Neuronal stem cell (in vitro differentiated cells): ENCODE measurements at regions not wholly inside any gene's neighbourhood (a gene's known extent, or its start where the extent isn't known, plus 50 kb on each side); places are given as distances from the start of the nearest gene placed in this dataset.

Experiments
- DNase-seq: peaks from one replicate; pipeline ENCODE4 v3.0.0-alpha.2; 2013; ENCODE audit warnings: low spot score
- H2AFZ ChIP-seq: one replicate; pipeline ENCODE4 v1.6.1; 2013; ENCODE audit warnings: mild to moderate bottlenecking, low read length, inconsistent platforms
- H2AK5ac ChIP-seq: 2 replicates; pipeline ENCODE4 v1.6.1; 2013; ENCODE audit warnings: low read depth, mild to moderate bottlenecking, inconsistent platforms, low read length, moderate library complexity, mixed read lengths
- H2BK120ac ChIP-seq: 2 replicates; pipeline ENCODE4 v1.6.1; 2013; ENCODE audit warnings: low read depth, mild to moderate bottlenecking, inconsistent platforms, low read length, moderate library complexity, mixed read lengths
- H2BK12ac ChIP-seq: one replicate; pipeline ENCODE4 v1.6.1; 2013; ENCODE audit warnings: low read length, inconsistent platforms
- H2BK15ac ChIP-seq: 2 replicates; pipeline ENCODE4 v1.6.1; 2013; ENCODE audit warnings: mild to moderate bottlenecking, low read length, inconsistent platforms, mixed read lengths
- H2BK5ac ChIP-seq: one replicate; pipeline ENCODE4 v1.6.1; 2013; ENCODE audit warnings: inconsistent platforms, mild to moderate bottlenecking, low read length, moderate library complexity
- H3K14ac ChIP-seq: one replicate; pipeline ENCODE4 v1.6.1; 2013; ENCODE audit warnings: low read length, inconsistent platforms
- H3K18ac ChIP-seq: 2 replicates; pipeline ENCODE4 v1.6.1; 2013; ENCODE audit warnings: low read length, inconsistent platforms
- H3K23ac ChIP-seq: 2 replicates; pipeline ENCODE4 v1.6.1; 2013; ENCODE audit warnings: low read depth, mild to moderate bottlenecking, mixed read lengths, low read length, inconsistent platforms; ENCODE audit not compliant: poor library complexity
- H3K27ac ChIP-seq: replicated peaks from 3 replicates; pipeline ENCODE4 v1.5.1; 2013; ENCODE audit warnings: low read length, inconsistent platforms
- H3K27me3 ChIP-seq, 3 experiments: 2 replicates each; pipeline ENCODE4 v1.6.1; 2013; ENCODE audit warnings: low read length in 3 of 3, mild to moderate bottlenecking in 2 of 3, inconsistent platforms in 1 of 3, low read depth in 1 of 3, mixed read lengths in 1 of 3, moderate library complexity in 1 of 3; ENCODE audit not compliant: control insufficient read depth in 3 of 3, insufficient read depth in 3 of 3
- H3K36me3 ChIP-seq, 2 donors: replicated peaks in 1 of 2; 2 replicates each; pipeline ENCODE4 v1.6.1; 2013; ENCODE audit warnings: low read length in 2 of 2; ENCODE audit not compliant: control insufficient read depth in 2 of 2, insufficient read depth in 2 of 2
- H3K4ac ChIP-seq: 2 replicates; pipeline ENCODE4 v1.6.1; 2013; ENCODE audit warnings: inconsistent platforms, mild to moderate bottlenecking, low read length, moderate library complexity
- H3K4me1 ChIP-seq, 2 donors: 1 replicate in 1 of 2; 2 replicates in 1 of 2; pipeline ENCODE4 v1.6.1; 2013; ENCODE audit warnings: low read length in 2 of 2, low read depth in 1 of 2; ENCODE audit not compliant: control insufficient read depth in 2 of 2, insufficient read depth in 1 of 2
- H3K4me2 ChIP-seq: one replicate; pipeline ENCODE4 v1.6.1; 2013; ENCODE audit warnings: mild to moderate bottlenecking, low read length, inconsistent platforms; ENCODE audit not compliant: insufficient read depth, poor library complexity, severe bottlenecking
- H3K4me3 ChIP-seq, 2 donors: 2 replicates each; pipeline ENCODE4 v1.5.1; 2013; ENCODE audit warnings: low read length in 2 of 2, mild to moderate bottlenecking in 2 of 2, inconsistent platforms in 1 of 2, moderate library complexity in 1 of 2
- H3K79me1 ChIP-seq: one replicate; pipeline ENCODE4 v1.6.1; 2013; ENCODE audit warnings: low read depth, mild to moderate bottlenecking, inconsistent platforms, low read length, moderate library complexity
- H3K9ac ChIP-seq: one replicate; pipeline ENCODE4 v1.6.1; 2013; ENCODE audit warnings: mild to moderate bottlenecking, low read depth, low read length, inconsistent platforms; ENCODE audit not compliant: poor library complexity
- H3K9me3 ChIP-seq, 2 donors: replicated peaks in 1 of 2; 2 replicates each; pipeline versions ENCODE3 to v1.6.1; 2013; ENCODE audit warnings: low read length in 2 of 2, mild to moderate bottlenecking in 2 of 2, inconsistent platforms in 1 of 2, low read depth in 1 of 2, mixed read lengths in 1 of 2, moderate library complexity in 1 of 2; ENCODE audit not compliant: control insufficient read depth in 2 of 2, insufficient read depth in 1 of 2
- H4K8ac ChIP-seq: one replicate; pipeline ENCODE4 v1.6.1; 2013; ENCODE audit warnings: low read depth, mild to moderate bottlenecking, inconsistent platforms, low read length, moderate library complexity
- H4K91ac ChIP-seq: one replicate; pipeline ENCODE4 v1.6.1; 2013; ENCODE audit warnings: low read length, low read depth, mild to moderate bottlenecking, inconsistent platforms; ENCODE audit not compliant: poor library complexity
- WGBS, 2 donors: extraction: QIAGEN DNeasy Blood & Tissue Kit; methylation state at CpG; one replicate each; pipeline ENCODE4 v1.1.7; 2013; ENCODE audit warnings: missing lambda C conversion rate in 2 of 2, mixed read lengths in 1 of 2; ENCODE audit not compliant: insufficient read length in 2 of 2, insufficient replicate concordance in 1 of 2; ENCODE audit errors: extremely low coverage in 2 of 2; 5-methylcytosine and 5-hydroxymethylcytosine counted together

GRCh38 chrX:74211911-74212310, 92.1 kb upstream of the ZCCHC13 start:
- WGBS, 2 donors = no CpG with 5 or more reads among the region's 1 CpG
- H3K27ac ChIP-seq = no peak overlapping the region
- no peak overlapping the region for H3K18ac ChIP-seq
- H2BK5ac ChIP-seq = no peak overlapping the region
- H2AFZ ChIP-seq = no peak overlapping the region
- peaks cover 2 to 40% of the 10 kb centered on the region in 2 donors for H3K36me3 ChIP-seq
- H3K14ac ChIP-seq = no peak overlapping the region
- no peaks in the 10 kb centered on the region for H3K79me1 ChIP-seq
- no peaks in the 10 kb centered on the region for H3K4me1 ChIP-seq
- H3K4me2 ChIP-seq = no peak overlapping the region
- H2BK15ac ChIP-seq = no peak overlapping the region
- no peak for DNase-seq
- H2BK120ac ChIP-seq = no peak overlapping the region
- H3K4ac ChIP-seq = no peak overlapping the region
- no peak overlapping the region for H3K9ac ChIP-seq
- H4K91ac ChIP-seq = no peak overlapping the region
- H4K8ac ChIP-seq = no peak overlapping the region
- peaks cover 0 to 6% of the 10 kb centered on the region in 2 donors for H3K9me3 ChIP-seq
- H3K23ac ChIP-seq = no peak overlapping the region
- no peak overlapping the region for H3K4me3 ChIP-seq
- H2AK5ac ChIP-seq = no peak overlapping the region
- H3K27me3 ChIP-seq = peaks cover 0 to 4% (median 0%) of the 10 kb centered on the region in 3 experiments
- no peak overlapping the region for H2BK12ac ChIP-seq

GRCh38 chrX:74207539-74207938, 96.4 kb upstream of the ZCCHC13 start:
- Histone ChIP-seq H4K91ac (no peak overlapping the region), H4K8ac (no peak overlapping the region), H3K18ac (no peak overlapping the region), H3K4me1 (no peaks in the 10 kb centered on the region), H2BK5ac (no peak overlapping the region), H3K79me1 (no peaks in the 10 kb centered on the region), H3K9ac (no peak overlapping the region), H3K4me3 (no peak overlapping the region), H3K27ac (no peak overlapping the region), H2BK15ac (no peak overlapping the region), H3K4ac (no peak overlapping the region), H3K36me3 (peaks cover 6 to 26% of the 10 kb centered on the region in 2 donors), H3K23ac (no peak overlapping the region), H3K14ac (no peak overlapping the region), H3K9me3 (peaks cover 0 to 6% of the 10 kb centered on the region in 2 donors), H2AFZ (no peak overlapping the region), H3K27me3 (no peaks in the 10 kb centered on the region), H2BK120ac (no peak overlapping the region), H2AK5ac (no peak overlapping the region), H3K4me2 (no peak overlapping the region), H2BK12ac (no peak overlapping the region)
- WGBS, 2 donors = no CpG with 5 or more reads among the region's 3 CpGs
- DNase-seq = no peak

GRCh38 chrX:74195605-74196004, 108.4 kb upstream of the ZCCHC13 start:
- H2BK15ac ChIP-seq = no peak overlapping the region
- no peak for DNase-seq
- no peak overlapping the region for H2AK5ac ChIP-seq
- H3K23ac ChIP-seq = no peak overlapping the region
- H3K4ac ChIP-seq = no peak overlapping the region
- no peak overlapping the region for H3K27ac ChIP-seq
- H3K36me3 ChIP-seq = no peaks in the 10 kb centered on the region
- no peak overlapping the region for H2AFZ ChIP-seq
- no peak overlapping the region for H3K4me3 ChIP-seq
- H3K14ac ChIP-seq = no peak overlapping the region
- H3K4me2 ChIP-seq = no peak overlapping the region
- H2BK5ac ChIP-seq = no peak overlapping the region
- H3K4me1 ChIP-seq = no peaks in the 10 kb centered on the region
- H3K9me3 ChIP-seq = peaks cover 0 to 3% of the 10 kb centered on the region in 2 donors
- peaks cover 0 to 2% (median 0%) of the 10 kb centered on the region in 3 experiments for H3K27me3 ChIP-seq
- H3K9ac ChIP-seq = no peak overlapping the region
- H4K8ac ChIP-seq = no peak overlapping the region
- no peak overlapping the region for H2BK12ac ChIP-seq
- no peak overlapping the region for H3K18ac ChIP-seq
- H4K91ac ChIP-seq = no peak overlapping the region
- H2BK120ac ChIP-seq = no peak overlapping the region
- H3K79me1 ChIP-seq = no peaks in the 10 kb centered on the region

- WGBS, 2 donors = no CpG with 5 or more reads among the region's 2 CpGs
Observed at GRCh38 chrX:74195120-74195519, 108.9 kb upstream of the ZCCHC13 start.

More at GRCh38 chrX:74195120-74195519, 108.9 kb upstream of the ZCCHC13 start:
- no peak overlapping the region for H3K27ac ChIP-seq
- no peak for DNase-seq
- H3K9me3 ChIP-seq = peaks cover 0 to 3% of the 10 kb centered on the region in 2 donors
- no peak overlapping the region for H3K4ac ChIP-seq
- H3K4me2 ChIP-seq = no peak overlapping the region
- H3K79me1 ChIP-seq = no peaks in the 10 kb centered on the region
- H2BK120ac ChIP-seq = no peak overlapping the region
- no peaks in the 10 kb centered on the region for H3K36me3 ChIP-seq
- no peak overlapping the region for H4K91ac ChIP-seq
- no peak overlapping the region for H3K9ac ChIP-seq
- no peak overlapping the region for H4K8ac ChIP-seq
- no peak overlapping the region for H2BK5ac ChIP-seq
- no peak overlapping the region for H2BK12ac ChIP-seq
- no peak overlapping the region for H3K23ac ChIP-seq
- peaks cover 0 to 2% (median 0%) of the 10 kb centered on the region in 3 experiments for H3K27me3 ChIP-seq
- no peaks in the 10 kb centered on the region for H3K4me1 ChIP-seq
- no peak overlapping the region for H2AFZ ChIP-seq
- H2AK5ac ChIP-seq = no peak overlapping the region
- H3K18ac ChIP-seq = no peak overlapping the region
- no peak overlapping the region for H2BK15ac ChIP-seq
- no peak overlapping the region for H3K14ac ChIP-seq
- no peak overlapping the region for H3K4me3 ChIP-seq
